ENCODE measurements at regions not wholly inside any gene's neighbourhood (a gene's known extent, or its start where the extent isn't known, plus 50 kb on each side); places are given as distances from the start of the nearest gene placed in this dataset.

- peaks cover 55% of the 10 kb centered on the region for H3K4me1 Mint-ChIP-seq (ENCODE audit: low read depth)
- peaks cover 9% of the 10 kb centered on the region for H3K9me3 Mint-ChIP-seq
- no peaks in the 10 kb centered on the region; the same call in 1 of the 2 replicates for H3K27me3 Mint-ChIP-seq (ENCODE audit: insufficient read depth)
- H3K36me3 Mint-ChIP-seq (ENCODE audit: low read depth) = peaks cover 13% of the 10 kb centered on the region
- TF ChIP-seq CTCF (IDR thresholded peaks at IDR 0.05) = no peak
- peak overlapping the region; percentile 86 for H3K27ac Mint-ChIP-seq
- H3K4me3 Mint-ChIP-seq = peak overlapping the region; percentile 63
- peak; percentile 59 for DNase-seq
Observed at GRCh38 chr14:86796221-86797074, 1196.5 kb downstream of the GALC start.

GRCh38 chr14:86794689-86795088 is 1198.3 kb downstream of the GALC start:
- H3K36me3 Mint-ChIP-seq (ENCODE audit: low read depth) = peaks cover 21% of the 10 kb centered on the region
- no peak for DNase-seq
- H3K4me3 Mint-ChIP-seq = no peak overlapping the region
- H3K9me3 Mint-ChIP-seq = peaks cover 17% of the 10 kb centered on the region
- H3K27me3 Mint-ChIP-seq (ENCODE audit: insufficient read depth) = no peaks in the 10 kb centered on the region; the same call in 1 of the 2 replicates
- TF ChIP-seq CTCF (IDR thresholded peaks at IDR 0.05) = no peak
- H3K27ac Mint-ChIP-seq = no peak overlapping the region
- H3K4me1 Mint-ChIP-seq (ENCODE audit: low read depth) = peaks cover 50% of the 10 kb centered on the region

DNA sequence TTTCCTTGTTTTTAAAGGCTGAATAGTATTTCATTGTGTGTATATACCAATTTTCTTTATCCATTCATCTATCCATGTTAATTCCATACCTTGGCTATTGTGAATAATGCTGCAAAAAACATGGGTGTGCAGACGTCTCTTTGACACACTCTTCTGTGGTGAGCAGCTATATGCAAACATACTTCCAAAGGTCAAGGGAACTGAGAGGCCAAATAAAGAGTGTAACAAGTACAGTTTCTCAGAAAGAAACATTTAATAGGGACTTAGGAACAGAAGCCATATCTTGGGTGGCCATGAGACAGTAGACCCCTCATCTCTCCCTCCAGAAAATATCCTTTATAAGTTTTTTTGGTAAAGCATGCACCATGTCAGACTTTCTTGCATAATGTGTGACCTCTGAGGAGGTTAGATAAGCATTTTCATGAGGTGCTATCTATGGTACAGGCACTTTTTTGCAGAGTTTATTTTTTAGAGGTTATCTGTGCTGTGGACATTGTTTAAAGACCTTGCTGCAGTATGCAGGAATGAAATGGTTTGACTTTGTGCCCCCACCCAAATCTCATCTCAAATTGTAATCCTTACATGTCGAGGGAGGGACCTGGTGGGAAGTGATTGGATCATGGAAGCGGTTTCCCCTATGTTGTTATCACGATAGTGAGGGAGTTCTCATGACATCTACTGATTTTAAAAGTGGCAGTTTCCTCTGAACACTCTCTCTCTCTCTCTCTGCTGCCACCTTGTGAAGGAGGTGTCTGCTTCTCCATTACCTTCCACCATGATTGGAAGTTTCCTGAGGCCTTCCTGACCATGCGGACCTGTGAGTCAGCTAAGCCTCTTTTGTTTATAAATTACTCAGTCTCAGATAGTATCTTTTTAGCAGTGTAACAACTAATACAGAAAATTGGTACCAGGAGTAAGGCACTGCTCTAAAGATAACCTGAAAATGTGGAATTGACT is 1202.3 kb downstream of the GALC start:
- H3K27ac Mint-ChIP-seq = no peak overlapping the region
- no peak; the same call in 1 of the 2 replicates for TF ChIP-seq CTCF (IDR thresholded peaks at IDR 0.05)
- H3K4me1 Mint-ChIP-seq (ENCODE audit: low read depth) = peaks cover 30% of the 10 kb centered on the region
- no peak overlapping the region for H3K4me3 Mint-ChIP-seq
- no peaks in the 10 kb centered on the region; the same call in 1 of the 2 replicates for H3K27me3 Mint-ChIP-seq (ENCODE audit: insufficient read depth)
- no peak for DNase-seq
- peaks cover 21% of the 10 kb centered on the region for H3K36me3 Mint-ChIP-seq (ENCODE audit: low read depth)
- H3K9me3 Mint-ChIP-seq = peaks cover 17% of the 10 kb centered on the region

DNA sequence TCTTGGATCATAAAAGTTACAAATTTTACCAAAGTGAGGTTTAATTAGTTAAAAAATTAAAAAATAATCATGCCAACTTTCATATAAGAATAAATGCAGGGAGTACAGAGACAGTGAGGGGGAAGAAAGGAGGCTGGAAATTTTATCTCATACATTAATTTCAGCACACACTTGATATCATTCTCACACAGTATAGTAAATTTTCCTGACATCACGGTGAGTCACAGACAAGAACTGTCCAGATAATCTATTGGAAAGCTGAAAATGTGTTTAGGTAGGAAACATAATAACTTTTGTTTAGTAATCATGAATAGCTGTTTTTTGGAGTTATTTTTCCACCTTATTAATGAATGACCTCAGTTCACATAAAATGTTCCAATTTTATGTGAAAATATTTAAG is 1204.8 kb downstream of the GALC start:
- no peak for TF ChIP-seq CTCF (IDR thresholded peaks at IDR 0.05)
- peaks cover 14% of the 10 kb centered on the region for H3K9me3 Mint-ChIP-seq
- H3K4me1 Mint-ChIP-seq (ENCODE audit: low read depth) = peaks cover 28% of the 10 kb centered on the region
- no peaks in the 10 kb centered on the region; the same call in 1 of the 2 replicates for H3K27me3 Mint-ChIP-seq (ENCODE audit: insufficient read depth)
- peak overlapping the region; percentile 9; the same call in 1 of the 2 replicates for H3K4me3 Mint-ChIP-seq
- no peak for DNase-seq
- H3K36me3 Mint-ChIP-seq (ENCODE audit: low read depth) = peaks cover 18% of the 10 kb centered on the region
- H3K27ac Mint-ChIP-seq = peak overlapping the region; percentile 66; the same call in 1 of the 2 replicates

DNA sequence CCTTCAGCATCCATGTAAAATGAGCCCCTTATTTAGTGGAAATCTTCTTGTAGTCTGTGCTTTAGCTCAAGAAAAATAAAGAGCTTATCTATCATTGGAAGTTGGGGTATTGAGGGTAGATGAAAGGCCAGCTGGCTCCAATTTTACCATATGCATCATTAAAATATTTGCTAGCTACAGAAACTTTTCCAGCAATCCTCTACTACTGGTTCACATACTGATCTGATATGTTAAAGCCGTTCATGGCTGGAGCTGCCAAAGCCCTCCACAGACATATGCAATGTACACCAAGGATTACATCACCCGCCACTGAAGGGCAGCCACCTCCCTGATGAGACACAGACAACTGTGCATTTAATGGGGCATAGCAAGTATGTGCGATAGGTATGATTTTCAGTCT is 1205.3 kb downstream of the GALC start:
- peak overlapping the region; percentile 66; the same call in 1 of the 2 replicates for H3K27ac Mint-ChIP-seq
- H3K36me3 Mint-ChIP-seq (ENCODE audit: low read depth) = peaks cover 13% of the 10 kb centered on the region
- H3K27me3 Mint-ChIP-seq (ENCODE audit: insufficient read depth) = no peaks in the 10 kb centered on the region; the same call in 1 of the 2 replicates
- H3K4me3 Mint-ChIP-seq = peak overlapping the region; percentile 9; the same call in 1 of the 2 replicates
- no peak for TF ChIP-seq CTCF (IDR thresholded peaks at IDR 0.05)
- peaks cover 28% of the 10 kb centered on the region for H3K4me1 Mint-ChIP-seq (ENCODE audit: low read depth)
- DNase-seq = peak; percentile 15
- H3K9me3 Mint-ChIP-seq = peaks cover 10% of the 10 kb centered on the region
